IPS DF 19.7 (cell line): ENCODE measurements at regions not wholly inside any gene's neighbourhood (a gene's known extent, or its start where the extent isn't known, plus 50 kb on each side); places are given as distances from the start of the nearest gene placed in this dataset.
A peak's percentile ranks its signal among the peaks of the same experiment; 100 is the strongest.

ENCODE experiments used
- DNase-seq: peaks from one replicate; pipeline ENCODE4 v3.0.0-alpha.2; 2013; ENCODE audit warnings: low read depth, low spot score

DNA sequence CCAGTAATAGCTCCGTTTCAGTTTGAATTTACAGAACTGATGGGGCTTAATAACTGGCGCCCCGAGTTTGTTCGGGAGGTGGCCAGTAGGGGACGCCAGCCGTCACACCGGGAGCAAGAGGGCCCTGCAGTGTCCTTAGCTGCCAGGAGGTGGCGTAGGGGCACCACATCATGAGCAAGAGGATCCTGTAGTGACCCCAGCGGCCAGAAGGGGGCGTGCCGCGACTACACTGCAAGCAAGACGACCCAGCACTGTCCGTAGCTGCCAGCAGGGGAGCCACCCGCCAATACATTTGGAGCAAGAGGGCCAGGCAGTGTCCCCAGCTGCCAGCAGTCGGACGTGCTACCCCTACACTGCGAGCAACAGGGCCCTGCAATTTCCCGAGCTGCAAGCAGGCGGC is 663.7 kb upstream of the B3GAT1 start:
- DNase-seq: no peak

DNA sequence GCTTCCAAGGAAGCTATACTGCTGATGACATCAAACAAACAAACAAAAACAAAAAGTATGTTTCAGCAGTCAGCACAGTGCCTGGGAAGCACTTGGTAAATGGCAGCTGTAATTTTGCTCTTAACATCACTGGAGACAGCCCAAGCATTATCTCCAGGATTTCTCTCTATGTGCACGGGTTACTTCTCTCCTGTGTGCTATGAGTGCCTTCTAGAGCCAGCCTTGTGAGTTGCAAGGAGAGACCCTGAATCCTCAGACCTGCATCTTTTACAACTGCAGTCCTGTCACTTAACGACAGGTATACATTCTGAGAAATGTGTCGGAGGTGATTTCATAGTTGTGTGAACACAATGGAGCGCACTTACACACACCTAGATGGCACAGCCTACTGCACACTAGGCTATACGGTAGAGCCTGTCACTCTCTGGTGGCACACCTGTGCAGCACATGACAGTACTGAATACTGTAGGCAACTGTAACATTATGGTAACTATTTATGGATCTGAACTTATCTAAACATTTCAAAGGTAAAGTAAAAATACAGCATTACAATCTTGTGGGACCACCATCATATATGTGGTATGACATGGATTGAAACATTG is 662.5 kb upstream of the B3GAT1 start:
- no peak for DNase-seq

DNA sequence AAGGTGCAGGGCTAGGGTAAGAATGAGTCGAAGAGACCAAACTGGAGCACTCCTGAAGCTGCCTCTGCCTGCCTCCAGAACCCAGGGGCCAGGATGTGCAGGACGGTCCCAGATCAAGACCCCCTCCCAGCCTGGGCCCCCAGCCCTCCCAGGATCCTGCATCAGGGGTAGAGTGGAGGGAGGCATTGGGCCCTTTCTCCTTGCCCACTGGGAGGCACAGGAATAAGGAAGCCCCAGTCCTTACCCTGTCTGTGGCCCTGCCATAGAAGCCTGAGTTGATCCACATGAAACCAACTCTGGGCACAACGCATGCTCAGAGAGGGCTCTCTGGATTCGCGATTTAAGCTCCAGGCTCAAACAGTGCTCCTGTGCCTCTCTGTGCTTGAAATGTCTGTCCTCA is 661.8 kb upstream of the B3GAT1 start:
- DNase-seq: no peak

GRCh38 chr11:135073381-135073780 is 661.3 kb upstream of the B3GAT1 start:
- no peak for DNase-seq

GRCh38 chr11:135069890-135070289 is 657.8 kb upstream of the B3GAT1 start:
- no peak for DNase-seq

DNA sequence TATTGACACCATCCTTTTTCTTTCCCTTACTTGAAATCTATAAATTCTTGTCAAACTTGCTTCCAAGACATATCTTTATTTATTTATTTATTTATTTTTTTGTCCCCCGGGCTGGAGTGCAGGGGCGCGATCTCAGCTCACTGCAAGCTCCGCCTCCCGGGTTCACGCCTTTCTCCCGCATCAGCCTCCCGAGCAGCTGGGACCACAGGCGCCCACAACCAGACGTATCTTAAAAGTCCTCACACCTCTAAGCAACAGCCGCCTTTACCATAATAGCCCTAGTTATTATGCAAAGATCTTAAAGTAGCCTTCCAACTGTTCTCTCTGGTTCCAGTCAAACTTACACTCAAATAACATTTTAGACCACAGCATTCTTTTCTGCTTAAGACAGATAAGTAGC is 657.0 kb upstream of the B3GAT1 start:
- no peak for DNase-seq

- no peak for DNase-seq
Measured at GRCh38 chr11:135062994-135063393, 651.0 kb upstream of the B3GAT1 start.

GRCh38 chr11:135061166-135061565 is 649.1 kb upstream of the B3GAT1 start:
- no peak for DNase-seq

DNA sequence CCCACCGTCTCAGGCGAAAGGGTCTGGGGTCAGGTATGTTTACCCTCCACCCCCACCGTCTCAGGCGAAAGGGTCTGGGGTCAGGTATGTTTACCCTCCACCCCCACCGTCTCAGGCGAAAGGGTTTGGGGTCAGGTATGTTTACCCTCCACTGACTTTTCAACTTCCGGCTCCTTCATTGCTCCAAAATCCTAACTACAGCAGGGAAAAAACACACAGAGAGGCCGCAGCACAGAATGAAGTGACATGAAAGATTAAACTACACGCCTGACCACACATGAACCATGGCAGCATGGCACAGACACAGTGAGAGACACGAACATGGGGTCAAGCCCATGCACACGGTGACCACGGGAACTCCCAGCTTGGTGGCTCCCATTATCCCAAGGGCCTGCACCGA is 634.9 kb upstream of the B3GAT1 start:
- DNase-seq: no peak

GRCh38 chr11:135046556-135046955 is 634.5 kb upstream of the B3GAT1 start:
- no peak for DNase-seq

GRCh38 chr11:135043434-135043833 is 631.4 kb upstream of the B3GAT1 start:
- DNase-seq: no peak

DNA sequence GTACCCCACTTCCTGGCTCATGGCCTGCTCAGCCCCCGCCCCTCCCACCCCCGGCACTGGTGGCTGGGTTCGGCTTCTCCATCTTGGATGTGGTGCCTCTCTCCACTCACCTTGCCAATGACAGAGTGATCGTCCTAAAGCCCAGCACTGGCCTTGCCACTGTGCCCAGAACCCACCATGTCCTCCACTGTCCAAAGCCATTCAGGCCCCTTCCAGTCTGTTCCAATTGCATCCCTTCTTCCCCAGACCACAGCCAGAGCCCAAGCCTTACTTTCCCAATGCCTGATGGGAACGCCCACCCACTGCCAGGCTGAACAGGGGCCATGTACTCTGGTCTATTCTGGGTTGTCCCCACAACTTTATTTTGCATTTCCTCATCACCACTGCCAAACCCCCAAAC is 625.8 kb upstream of the B3GAT1 start:
- DNase-seq: no peak

DNA sequence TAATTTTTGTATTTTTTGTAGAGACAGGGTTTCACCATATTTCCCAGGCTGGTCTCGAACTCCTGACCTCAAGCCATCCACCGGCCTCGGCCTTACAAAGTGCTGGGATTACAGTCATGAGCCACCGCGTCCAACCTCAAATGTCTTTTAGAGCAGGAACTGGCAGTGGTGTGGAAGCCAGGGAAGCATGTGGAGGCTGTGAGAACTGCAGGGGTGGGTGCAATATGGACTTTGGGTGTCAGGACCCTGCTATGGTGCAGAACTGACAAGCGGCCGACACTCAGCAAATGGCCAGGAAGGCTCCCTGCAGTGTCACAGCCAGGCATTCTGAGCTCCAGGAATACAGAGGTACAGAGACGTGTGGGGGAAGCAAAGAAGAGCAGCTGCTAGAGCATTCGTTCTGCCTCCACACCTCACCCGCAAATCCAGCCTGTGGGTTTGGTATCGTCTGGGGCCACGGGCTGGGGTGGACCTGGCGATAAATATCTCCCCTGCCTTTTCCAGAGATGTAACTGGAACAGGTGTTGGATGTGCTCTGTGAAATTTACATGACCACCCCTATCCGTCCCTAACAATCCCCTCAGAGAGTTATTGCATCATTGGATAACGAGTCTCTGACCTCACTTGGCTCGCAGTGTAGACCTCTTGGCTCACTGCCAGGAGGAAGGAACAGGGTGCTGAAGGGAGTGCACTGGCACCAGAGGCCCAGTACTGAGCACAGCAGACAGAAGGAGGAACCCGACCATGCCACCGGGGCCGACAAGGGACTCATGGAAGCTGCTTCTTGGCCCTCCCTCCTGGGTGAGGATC is 624.7 kb upstream of the B3GAT1 start:
- no peak for DNase-seq

- DNase-seq: no peak
Measured at GRCh38 chr11:135035282-135035681, 623.2 kb upstream of the B3GAT1 start.

- peak; percentile 82 for DNase-seq
Measured at GRCh38 chr11:135033540-135033939, 621.5 kb upstream of the B3GAT1 start.

GRCh38 chr11:135031205-135031989 is 619.4 kb upstream of the B3GAT1 start:
- DNase-seq: no peak

- DNase-seq: peak; percentile 47
Measured at GRCh38 chr11:135027461-135027860, 615.4 kb upstream of the B3GAT1 start.

- DNase-seq: no peak
Measured at GRCh38 chr11:135023499-135023898, 611.5 kb upstream of the B3GAT1 start.

DNA sequence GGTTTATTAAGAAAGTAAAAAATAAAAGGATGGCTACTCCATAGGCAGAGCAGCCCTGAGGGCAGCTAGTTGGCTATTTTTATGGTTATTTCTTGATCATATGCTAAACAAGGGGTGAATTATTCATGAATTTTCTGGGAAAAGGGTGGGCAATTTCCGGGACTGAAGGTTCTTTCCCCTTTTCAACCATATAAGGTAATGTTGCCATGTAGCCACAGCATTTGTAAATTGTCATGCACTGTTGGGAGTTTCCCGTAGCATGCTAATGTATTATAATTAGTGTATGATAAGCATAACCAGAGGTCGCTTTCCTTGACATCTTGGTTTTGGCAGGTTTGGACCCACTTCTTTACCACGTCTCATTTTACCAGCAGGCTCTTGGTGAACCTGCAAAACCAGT is 610.4 kb upstream of the B3GAT1 start:
- DNase-seq: no peak

GRCh38 chr11:135019899-135020298 is 607.9 kb upstream of the B3GAT1 start:
- DNase-seq: no peak

DNA sequence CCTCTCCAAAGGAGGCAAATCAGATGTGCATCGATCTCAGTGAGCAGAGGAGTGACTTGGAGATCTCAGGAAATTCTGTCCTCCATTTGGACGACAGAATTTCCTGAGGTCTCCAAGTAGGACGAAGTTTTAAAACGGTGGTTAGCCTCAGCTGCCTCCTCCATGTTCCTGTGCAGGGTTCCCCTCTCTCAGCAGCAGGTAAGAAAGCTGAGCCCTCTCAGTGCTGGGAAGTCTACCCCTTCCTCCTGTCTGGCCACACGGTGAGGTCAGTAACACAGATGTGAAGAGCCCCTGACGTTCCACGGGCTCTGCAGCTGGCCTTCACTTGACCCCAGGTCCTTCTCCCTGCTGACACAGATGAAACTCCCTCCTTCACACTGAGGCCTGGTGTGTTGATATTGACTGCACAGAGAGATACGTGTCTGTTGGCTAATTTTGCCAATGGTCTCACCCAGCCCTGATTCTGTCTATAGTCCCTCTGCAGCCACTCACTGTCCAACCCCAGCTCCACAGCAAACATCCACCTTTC is 607.4 kb upstream of the B3GAT1 start:
- DNase-seq: no peak

GRCh38 chr11:135017296-135017695 is 605.3 kb upstream of the B3GAT1 start:
- no peak for DNase-seq
